IMR-90 (cell line): ENCODE measurements at regions not wholly inside any gene's neighbourhood (a gene's known extent, or its start where the extent isn't known, plus 50 kb on each side); places are given as distances from the start of the nearest gene placed in this dataset.

Experiments used
- ATAC-seq: fragments of 200-7000 bp; cut with Tn5 transposase; 2 replicates; pipeline ENCODE4 v1.9.1; 2020; ENCODE audit warnings: low read depth, mild to moderate bottlenecking, moderate library complexity
- BruUV-seq: library from RNA; stranded (reverse); fragments of 400-500 nt; replicated peaks from 2 replicates; lab custom pipeline; 2021; lab: Mats Ljungman, UMichigan
- CTCF ChIA-PET: fragments of 300-600 bp; formaldehyde crosslinking; extraction: SDS; loops from one replicate; lab custom pipeline; 2021; ENCODE audit warnings: antibody characterized with exemption; lab: Yijun Ruan, JAX
- POLR2A ChIA-PET: fragments of 300-600 bp; sonication (Branson Sonifier 250); formaldehyde crosslinking; loops from one replicate; lab custom pipeline; 2022; ENCODE audit warnings: antibody characterized with exemption; ENCODE audit not compliant: unreplicated experiment; lab: Charles Lee
- DNase-seq: peaks from one replicate; pipeline ENCODE4 v3.0.0; 2013
- H2AFZ ChIP-seq: replicated peaks from 2 replicates; pipeline ENCODE3; 2013; ENCODE audit warnings: low read length, mild to moderate bottlenecking; ENCODE audit not compliant: poor library complexity
- H2AK5ac ChIP-seq: 2 replicates; pipeline ENCODE4 v1.6.1; 2013; ENCODE audit warnings: low read depth, low read length, inconsistent platforms
- H2AK9ac ChIP-seq: replicated peaks from 2 replicates; pipeline ENCODE3; 2013; ENCODE audit warnings: mild to moderate bottlenecking, low read depth, low read length, moderate library complexity; ENCODE audit not compliant: poor library complexity
- H2BK120ac ChIP-seq: 2 replicates; pipeline ENCODE4 v1.6.1; 2013; ENCODE audit warnings: low read depth, low read length, inconsistent platforms
- H2BK15ac ChIP-seq: 3 replicates; pipeline ENCODE4 v1.6.1; 2013; ENCODE audit warnings: low read depth, low read length, inconsistent platforms
- H2BK20ac ChIP-seq: 2 replicates; pipeline ENCODE4 v1.6.1; 2013; ENCODE audit warnings: low read depth, mild to moderate bottlenecking, inconsistent platforms, low read length, moderate library complexity
- H2BK5ac ChIP-seq: 2 replicates; pipeline ENCODE4 v1.6.1; 2013; ENCODE audit warnings: mild to moderate bottlenecking, low read depth, low read length, inconsistent platforms; ENCODE audit not compliant: poor library complexity, severe bottlenecking
- H3K14ac ChIP-seq: replicated peaks from 2 replicates; pipeline ENCODE4 v1.6.1; 2013; ENCODE audit warnings: low read depth, low read length, inconsistent platforms
- H3K18ac ChIP-seq: 2 replicates; pipeline ENCODE4 v1.6.1; 2013; ENCODE audit warnings: low read depth, low read length, control low read depth
- H3K23ac ChIP-seq: 2 replicates; pipeline ENCODE4 v1.6.1; 2013; ENCODE audit warnings: low read depth, low read length, inconsistent platforms
- H3K27ac ChIP-seq: 2 replicates; pipeline ENCODE4 v1.5.1; 2013; ENCODE audit warnings: mild to moderate bottlenecking, control low read depth, low read length; ENCODE audit not compliant: insufficient read depth
- H3K27me3 ChIP-seq: 2 replicates; pipeline ENCODE4 v1.6.1; 2013; ENCODE audit warnings: low read length; ENCODE audit not compliant: control insufficient read depth, insufficient read depth
- H3K36me3 ChIP-seq: 2 replicates; pipeline ENCODE4 v1.6.1; 2013; ENCODE audit warnings: low read length, mixed read lengths; ENCODE audit not compliant: control insufficient read depth, insufficient read depth
- H3K4ac ChIP-seq: 2 replicates; pipeline ENCODE4 v1.6.1; 2013; ENCODE audit warnings: low read depth, low read length, inconsistent platforms
- H3K4me1 ChIP-seq: 2 replicates; pipeline ENCODE4 v1.6.1; 2013; ENCODE audit warnings: low read length, mixed read lengths; ENCODE audit not compliant: control insufficient read depth, insufficient read depth
- H3K4me2 ChIP-seq: 2 replicates; pipeline ENCODE4 v1.6.1; 2013; ENCODE audit warnings: low read depth, mild to moderate bottlenecking, control low read depth, low read length, moderate library complexity
- H3K4me3 ChIP-seq: 2 replicates; pipeline ENCODE4 v1.5.1; 2013; ENCODE audit warnings: low read depth, mild to moderate bottlenecking, control low read depth, low read length, moderate library complexity; ENCODE audit not compliant: insufficient read depth
- H3K56ac ChIP-seq: 2 replicates; pipeline ENCODE4 v1.6.1; 2013; ENCODE audit warnings: low read length, inconsistent platforms; ENCODE audit not compliant: insufficient read depth; ENCODE audit errors: extremely low read depth
- H3K79me1 ChIP-seq, 2 experiments: 2 replicates each; pipeline ENCODE4 v1.6.1; 2013; ENCODE audit warnings: low read length in 2 of 2, inconsistent platforms in 1 of 2, low read depth in 1 of 2
- H3K9ac ChIP-seq: 2 replicates; pipeline ENCODE4 v1.6.1; 2013; ENCODE audit warnings: low read depth, low read length, control low read depth
- H3K9me1 ChIP-seq: 2 replicates; pipeline ENCODE4 v1.6.1; 2013; ENCODE audit warnings: low read length, inconsistent platforms; ENCODE audit not compliant: insufficient read depth
- H3K9me3 ChIP-seq: 2 replicates; pipeline ENCODE4 v1.6.1; 2013; ENCODE audit warnings: low read length; ENCODE audit not compliant: control insufficient read depth, insufficient read depth
- H4K20me1 ChIP-seq: 2 replicates; pipeline ENCODE4 v1.6.1; 2013; ENCODE audit warnings: low read length, inconsistent platforms; ENCODE audit not compliant: insufficient read depth
- H4K5ac ChIP-seq: 2 replicates; pipeline ENCODE4 v1.6.1; 2013; ENCODE audit warnings: mild to moderate bottlenecking, low read depth, low read length, control low read depth
- H4K8ac ChIP-seq, 2 experiments: 2 replicates each; pipeline ENCODE4 v1.6.1; 2013; ENCODE audit warnings: low read depth in 2 of 2, low read length in 2 of 2, control low read depth in 1 of 2, inconsistent platforms in 1 of 2
- H4K91ac ChIP-seq: 2 replicates; pipeline ENCODE4 v1.6.1; 2013; ENCODE audit warnings: low read depth, low read length, inconsistent platforms; ENCODE audit not compliant: insufficient read depth
- BHLHE40 ChIP-seq: fragments of 150-350 bp; IDR thresholded peaks from 2 replicates; pipeline ENCODE4 v1.6.1; 2016; ENCODE audit warnings: mild to moderate bottlenecking, low read depth, low read length
- CEBPB ChIP-seq: IDR thresholded peaks from 2 replicates; pipeline ENCODE4 v1.6.1; 2012; ENCODE audit warnings: low read depth, low read length, improper control_type of control experiment
- MAFK ChIP-seq: IDR thresholded peaks from 2 replicates; pipeline ENCODE4 v1.6.1; 2012; ENCODE audit warnings: low read depth, low read length, improper control_type of control experiment
- RFX5 ChIP-seq: IDR thresholded peaks from 2 replicates; pipeline ENCODE4 v1.8.0; 2012; ENCODE audit warnings: low read depth, mild to moderate bottlenecking, low read length, moderate library complexity
- WGBS, 2 experiments: methylation state at CpG; one replicate each; pipeline versions ENCODE4 v1.1.5 to v1.1.7; 2013; ENCODE audit warnings: missing lambda C conversion rate in 2 of 2; ENCODE audit not compliant: insufficient read length in 1 of 2; ENCODE audit errors: extremely low coverage in 2 of 2; 5-methylcytosine and 5-hydroxymethylcytosine counted together
- dilution Hi-C: fragments of 300-500 bp; cut with HindIII; formaldehyde crosslinking; loops from one replicate; pipeline ENCODE4 v1.14.3; 2018; ENCODE audit warnings: low sequenced_read_pairs; ENCODE audit not compliant: unreplicated experiment
- in situ Hi-C: fragments of 300-500 bp; cut with MboI; formaldehyde crosslinking; loops from 3 replicates; pipeline ENCODE4 v1.14.3; 2019; ENCODE audit warnings: low sequenced_read_pairs, inconsistent platforms, mixed read lengths
- intact Hi-C: fragments of 100-400 bp; cut with micrococcal nuclease; formaldehyde crosslinking; loops from 2 replicates; pipeline ENCODE4 v1.10.0; 2022

- no peaks in the 10 kb centered on the region for H3K4me1 ChIP-seq
- intact Hi-C loops (no loop called here), dilution Hi-C loops (no loop called here), in situ Hi-C loops (no loop called here)
- DNase-seq (no peak), ATAC-seq (no peak)
- no peak overlapping the region for H4K5ac ChIP-seq
- no peak overlapping the region for H2AFZ ChIP-seq
- H4K20me1 ChIP-seq = no peaks in the 10 kb centered on the region
- H3K14ac ChIP-seq = no peak overlapping the region
- no CpG with 5 or more reads among the region's 6 CpGs for WGBS, 2 experiments
- H3K18ac ChIP-seq = no peak overlapping the region
- H3K9ac ChIP-seq = no peak overlapping the region
- H3K56ac ChIP-seq = no peak overlapping the region
- no peak overlapping the region for H3K4me2 ChIP-seq
- no peak overlapping the region for H3K23ac ChIP-seq
- no TSS peak for BruUV-seq
- peaks cover 7% of the 10 kb centered on the region for H3K9me3 ChIP-seq
- no peak for TF ChIP-seq BHLHE40
- TF ChIP-seq CEBPB = no peak
- TF ChIP-seq RFX5 = no peak
- TF ChIP-seq MAFK = no peak
- H4K91ac ChIP-seq = no peak overlapping the region
- no peak overlapping the region for H4K8ac ChIP-seq
- no peak overlapping the region for H3K4ac ChIP-seq
- ChIA-PET CTCF (no interaction called here), POLR2A (no interaction called here)
- H3K9me1 ChIP-seq = no peaks in the 10 kb centered on the region
- no peak overlapping the region for H2BK5ac ChIP-seq
- no peak overlapping the region for H2BK20ac ChIP-seq
- H2AK5ac ChIP-seq = no peak overlapping the region
- no peak overlapping the region for H3K27ac ChIP-seq
- H3K27me3 ChIP-seq = no peaks in the 10 kb centered on the region
- no peak overlapping the region for H2AK9ac ChIP-seq
- no peaks in the 10 kb centered on the region for H3K79me1 ChIP-seq
- H3K4me3 ChIP-seq = no peak overlapping the region
- H3K36me3 ChIP-seq = no peaks in the 10 kb centered on the region
- H2BK15ac ChIP-seq = no peak overlapping the region
- H2BK120ac ChIP-seq = no peak overlapping the region
Measured at GRCh38 chr10:44845361-44846175, 65.6 kb upstream of the TMEM72 start.
